Natural killer cell treated with Interleukin-12 subunit alpha and Interleukin-12 subunit beta and Interleukin-15 and Interleukin-18, amount 100 ng/mL, for 72 hours (primary cell): ENCODE measurements at regions not wholly inside any gene's neighbourhood (a gene's known extent, or its start where the extent isn't known, plus 50 kb on each side); places are given as distances from the start of the nearest gene placed in this dataset.
"Not testable (repeated sequence)": the region's sequence is repeated elsewhere in the genome, so short reads cannot be mapped to it uniquely, and the experiment has no call there.

Source experiments
- ATAC-seq, 2 donors: fragments of 150-1000 bp; cut with Tn5 transposase in 1 of 2; sonication (Bioruptor Pico), chemical (Tn5 transposase) in 1 of 2; 2 replicates each; pipeline ENCODE4 v1.10.0; 2021
- DNase-seq: peaks from one replicate; pipeline ENCODE4 v3.0.0; 2022; ENCODE audit warnings: low spot score
- H3K27ac Mint-ChIP-seq, 2 donors: 1 replicate in 1 of 2; 2 replicates in 1 of 2; pipeline ENCODE4 v1.8.0; 2022; ENCODE audit warnings: mixed read lengths in 2 of 2, mild to moderate bottlenecking in 1 of 2, moderate library complexity in 1 of 2
- H3K27me3 Mint-ChIP-seq, 2 donors: 1 replicate in 1 of 2; 2 replicates in 1 of 2; pipeline ENCODE4 v1.8.0; 2022; ENCODE audit warnings: mixed read lengths in 2 of 2
- H3K36me3 Mint-ChIP-seq: one replicate; pipeline ENCODE4 v1.8.0; 2022; ENCODE audit warnings: mixed read lengths
- H3K4me1 Mint-ChIP-seq, 2 donors: 1 replicate in 1 of 2; 2 replicates in 1 of 2; pipeline ENCODE4 v1.8.0; 2022; ENCODE audit warnings: low read depth in 2 of 2, mixed read lengths in 2 of 2, mild to moderate bottlenecking in 1 of 2
- H3K4me3 Mint-ChIP-seq: one replicate; pipeline ENCODE4 v1.8.0; 2022; ENCODE audit warnings: mixed read lengths
- H3K9me3 Mint-ChIP-seq: 2 replicates; pipeline ENCODE4 v1.8.0; 2022; ENCODE audit warnings: mixed read lengths

DNA sequence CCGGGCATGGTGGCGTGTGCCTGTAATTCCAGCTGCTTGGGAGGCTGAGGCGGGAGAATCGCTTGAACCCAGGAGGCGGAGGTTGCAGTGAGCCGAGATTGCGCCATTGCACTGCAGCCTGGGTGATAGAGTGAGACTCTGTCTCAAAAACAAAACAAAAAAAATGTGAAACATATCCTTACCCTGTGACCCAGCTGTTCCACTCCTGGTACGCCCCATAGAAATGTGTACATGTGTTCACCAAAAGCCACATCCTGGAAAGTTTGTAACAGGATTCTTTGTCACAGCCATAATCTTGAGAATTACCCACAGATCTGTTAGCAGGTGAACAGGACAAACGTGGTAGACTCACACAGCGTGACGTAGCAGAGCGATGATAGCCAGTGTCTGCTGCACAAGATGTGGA lies 71.2 kb upstream of the RFLNA start:
- not testable (repeated sequence) for H3K27ac Mint-ChIP-seq, H3K4me3 Mint-ChIP-seq, H3K9me3 Mint-ChIP-seq, H3K4me1 Mint-ChIP-seq, DNase-seq, H3K36me3 Mint-ChIP-seq
- peaks cover 6 to 30% of the 10 kb centered on the region in 2 donors for H3K27me3 Mint-ChIP-seq
- peak; percentile 50 to 74 for ATAC-seq

DNA sequence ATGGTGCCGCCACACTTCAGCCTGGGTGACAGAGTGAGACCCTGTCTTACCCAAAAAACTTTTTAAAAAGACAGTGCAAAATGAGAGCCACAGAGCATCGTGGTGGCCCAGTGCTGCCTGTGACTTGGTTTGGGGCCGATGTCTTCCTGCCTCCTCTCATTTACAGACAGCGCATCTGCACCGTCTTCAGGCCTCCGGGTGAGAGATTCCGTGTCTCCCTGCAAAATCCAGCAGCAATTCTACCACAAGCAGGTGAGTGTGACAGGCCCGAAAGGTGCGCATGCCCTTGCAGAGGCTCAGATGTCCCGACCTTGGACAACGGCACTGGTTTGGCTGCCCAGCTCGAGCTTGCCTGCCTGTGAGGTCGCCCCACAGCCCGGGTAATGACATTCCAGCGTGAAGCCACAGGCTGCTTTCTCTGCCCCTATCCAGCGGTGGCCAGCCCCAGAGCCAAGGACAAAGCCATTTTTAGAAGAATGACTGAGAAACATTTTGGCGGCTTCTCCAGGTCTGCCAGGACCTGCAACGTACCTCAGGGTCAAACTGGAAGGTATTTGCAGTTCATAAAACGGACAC lies 70.3 kb upstream of the RFLNA start:
- DNase-seq (no peak), ATAC-seq (no peak)
- H3K36me3 Mint-ChIP-seq = no peaks in the 10 kb centered on the region
- H3K27me3 Mint-ChIP-seq = peaks cover 6 to 30% of the 10 kb centered on the region in 2 donors
- no peak overlapping the region for H3K27ac Mint-ChIP-seq
- H3K4me1 Mint-ChIP-seq = peaks cover 0 to 7% of the 10 kb centered on the region in 2 donors
- H3K9me3 Mint-ChIP-seq = no peaks in the 10 kb centered on the region
- H3K4me3 Mint-ChIP-seq = no peak overlapping the region

DNA sequence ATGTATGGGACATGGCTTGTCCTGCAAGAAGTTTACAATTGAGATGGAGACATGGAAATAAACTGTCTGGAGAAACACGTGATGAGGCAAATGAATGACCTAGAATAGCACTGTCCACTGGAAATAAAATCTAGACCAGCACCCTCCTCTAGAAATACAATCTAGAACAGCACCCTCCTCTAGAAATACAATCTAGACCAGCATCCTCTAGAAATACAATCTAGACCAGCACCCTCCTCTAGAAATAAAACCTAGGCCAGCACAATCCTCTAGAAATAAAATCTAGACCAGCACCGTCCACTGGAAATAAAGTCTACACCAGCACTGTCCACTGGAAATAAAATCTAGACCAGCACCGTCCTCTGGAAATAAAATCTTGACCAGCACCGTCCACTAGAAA lies 69.2 kb upstream of the RFLNA start:
- ATAC-seq (no peak), DNase-seq (no peak)
- Mint-ChIP-seq H3K27ac (no peak overlapping the region), H3K9me3 (no peaks in the 10 kb centered on the region), H3K4me1 (peaks cover 0 to 7% of the 10 kb centered on the region in 2 donors), H3K27me3 (peaks cover 6 to 30% of the 10 kb centered on the region in 2 donors), H3K36me3 (no peaks in the 10 kb centered on the region), H3K4me3 (no peak overlapping the region)

DNA sequence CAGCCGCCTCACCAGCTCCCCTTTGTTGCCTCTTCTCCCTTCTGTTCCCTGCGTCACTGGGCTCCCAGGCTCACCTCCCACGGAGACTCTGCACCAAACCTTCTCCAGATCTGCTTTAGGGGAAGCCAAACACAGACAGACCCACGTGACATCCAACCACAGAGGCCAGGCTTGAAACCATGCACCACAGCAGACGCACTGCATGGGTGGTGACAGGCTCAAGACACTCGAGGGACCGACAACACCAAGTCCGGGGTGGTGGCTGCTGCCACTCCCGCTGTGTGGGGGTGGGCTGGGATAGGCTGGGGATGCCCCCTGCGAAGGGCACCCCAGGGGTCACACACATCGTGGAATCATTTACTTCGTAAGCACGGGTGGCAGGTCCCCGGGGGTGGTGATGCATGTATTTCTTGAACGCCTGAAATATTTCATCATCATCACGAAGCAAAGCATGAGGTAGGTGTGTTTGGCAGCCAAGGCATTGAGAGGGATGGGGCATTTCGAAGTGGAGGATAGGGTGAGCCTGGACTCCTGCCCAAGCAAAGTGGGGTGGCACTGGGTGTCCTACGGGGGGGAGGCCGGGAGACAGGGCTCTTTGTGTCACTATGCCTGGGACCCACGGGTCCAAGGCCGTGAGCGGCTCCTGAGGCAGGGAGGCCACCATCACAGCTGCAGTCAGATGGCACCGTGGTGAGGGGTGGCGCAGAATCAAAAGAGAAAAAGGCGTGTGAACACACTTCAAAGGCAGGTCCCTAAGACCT lies 66.8 kb upstream of the RFLNA start:
- ATAC-seq (no peak), DNase-seq (no peak)
- Mint-ChIP-seq H3K4me3 (no peak overlapping the region), H3K9me3 (no peaks in the 10 kb centered on the region), H3K4me1 (peaks cover 0 to 4% of the 10 kb centered on the region in 2 donors), H3K36me3 (no peaks in the 10 kb centered on the region), H3K27me3 (peaks cover 0 to 12% of the 10 kb centered on the region in 2 donors), H3K27ac (no peak overlapping the region)

DNA sequence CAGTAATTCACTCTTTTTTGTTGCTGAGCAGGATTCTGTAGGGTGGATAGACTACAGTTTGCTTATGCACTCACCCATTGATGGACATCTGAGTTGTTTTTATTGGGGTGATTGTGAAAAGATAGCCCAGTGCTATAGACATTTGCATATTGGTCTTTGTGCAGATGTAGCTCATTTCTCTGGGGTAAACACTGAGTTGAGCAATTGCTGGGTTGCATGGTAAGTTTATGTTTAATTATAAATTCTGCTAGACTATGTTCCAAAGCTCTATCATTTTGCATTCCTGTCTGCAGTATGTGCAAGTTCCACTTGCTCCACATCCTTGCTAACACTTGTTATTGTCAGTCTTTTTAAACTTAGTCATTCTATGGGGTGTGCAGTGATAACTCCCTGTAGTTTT lies 65.4 kb upstream of the RFLNA start:
- Mint-ChIP-seq H3K4me1 (no peaks in the 10 kb centered on the region), H3K9me3 (no peaks in the 10 kb centered on the region), H3K4me3 (no peak overlapping the region), H3K36me3 (no peaks in the 10 kb centered on the region), H3K27ac (no peak overlapping the region), H3K27me3 (peaks cover 6 to 12% of the 10 kb centered on the region in 2 donors)
- ATAC-seq (no peak), DNase-seq (no peak)

DNA sequence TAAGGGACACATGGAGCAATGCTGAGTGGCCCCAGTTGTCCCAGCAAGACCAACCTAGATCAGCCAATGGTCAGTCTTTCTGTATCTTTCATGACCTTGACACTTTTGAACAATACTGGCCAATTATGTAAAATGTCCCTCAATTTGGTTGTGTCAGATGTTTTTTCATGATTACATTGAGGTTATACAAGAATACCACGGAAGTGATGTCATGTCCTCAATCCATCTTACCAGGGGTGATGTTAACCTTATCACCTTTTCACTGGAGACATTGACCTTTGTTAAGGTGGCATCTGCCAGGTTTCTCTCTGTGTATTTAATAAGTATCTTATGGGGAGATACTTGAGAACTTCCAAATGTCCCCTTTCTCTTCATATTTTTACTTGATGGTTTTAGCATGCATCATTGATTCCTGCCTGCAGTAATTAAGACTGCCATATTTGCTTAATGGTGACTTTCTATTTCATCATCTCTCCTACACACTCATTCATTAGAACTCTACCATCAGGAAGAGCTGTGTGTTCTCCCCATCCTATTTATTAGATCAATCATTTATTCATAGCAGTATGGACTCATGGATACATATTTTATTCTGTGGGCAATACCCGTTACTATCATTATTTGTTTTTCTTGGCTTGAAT lies 64.7 kb upstream of the RFLNA start:
- H3K36me3 Mint-ChIP-seq = peaks cover 5% of the 10 kb centered on the region
- no peaks in the 10 kb centered on the region for H3K4me1 Mint-ChIP-seq
- no peak for ATAC-seq
- no peak overlapping the region for H3K27ac Mint-ChIP-seq
- peaks cover 6 to 12% of the 10 kb centered on the region in 2 donors for H3K27me3 Mint-ChIP-seq
- DNase-seq = no peak
- H3K4me3 Mint-ChIP-seq = no peak overlapping the region
- H3K9me3 Mint-ChIP-seq = peaks cover 5% of the 10 kb centered on the region

DNA sequence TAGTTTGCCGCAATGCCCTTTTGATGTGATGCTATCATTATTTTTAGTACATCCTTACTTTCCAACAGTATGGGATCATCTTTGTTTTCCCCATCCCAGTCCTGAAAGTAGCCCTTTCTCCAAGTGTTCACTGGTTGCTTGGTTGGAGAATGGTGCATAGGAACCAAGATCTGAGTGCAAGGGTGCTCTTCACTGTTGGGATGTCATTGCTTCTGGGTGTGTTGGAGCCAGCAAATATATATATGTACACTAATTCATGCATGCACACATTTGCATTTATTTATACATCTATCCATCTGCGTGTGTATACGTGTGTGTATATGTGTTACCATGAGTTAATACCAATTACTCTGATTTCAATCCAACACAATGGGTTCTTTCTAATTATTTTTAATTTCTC lies 64.1 kb upstream of the RFLNA start:
- Mint-ChIP-seq H3K27me3 (peaks cover 6 to 12% of the 10 kb centered on the region in 2 donors), H3K36me3 (peaks cover 5% of the 10 kb centered on the region), H3K9me3 (peaks cover 5% of the 10 kb centered on the region), H3K4me3 (no peak overlapping the region), H3K4me1 (no peaks in the 10 kb centered on the region), H3K27ac (no peak overlapping the region)
- no peak for DNase-seq
- ATAC-seq = no peak

DNA sequence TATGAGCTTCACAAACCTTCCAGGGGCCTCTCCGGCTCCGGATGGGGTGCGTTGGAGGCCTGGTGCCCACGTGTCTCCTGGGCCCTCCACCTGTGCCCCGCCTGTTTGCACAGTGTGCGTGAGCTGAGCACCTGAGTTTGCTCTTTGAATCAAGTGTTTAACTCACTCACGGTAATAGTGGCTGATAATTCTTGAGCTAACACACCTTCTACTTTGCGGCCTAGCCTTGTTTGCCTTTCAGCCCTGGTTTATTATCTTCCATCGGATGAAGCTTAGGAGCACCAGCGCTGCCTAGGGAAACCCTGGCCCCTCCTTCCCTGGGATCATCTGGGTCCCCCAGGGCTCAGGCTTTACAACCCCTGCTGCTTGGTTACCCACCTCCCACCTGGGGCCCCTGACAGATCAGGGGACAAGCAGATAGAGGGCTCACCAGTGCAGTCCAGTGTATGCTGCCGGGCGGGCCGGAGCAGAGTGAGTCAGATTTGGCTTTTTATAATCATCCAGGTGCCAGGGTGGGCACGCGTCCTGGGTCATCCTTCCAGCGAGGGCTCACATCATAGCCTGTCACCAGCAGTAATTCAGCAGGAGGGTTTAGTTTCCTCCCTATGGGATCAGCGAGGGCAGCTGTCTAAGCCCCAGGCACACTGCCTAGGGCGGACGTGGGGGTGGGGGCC lies 62.8 kb upstream of the RFLNA start:
- no peak overlapping the region for H3K4me3 Mint-ChIP-seq
- no peak overlapping the region for H3K27ac Mint-ChIP-seq
- DNase-seq = no peak
- ATAC-seq = peak in 1 of 2 donors; percentile 8
- peaks cover 5% of the 10 kb centered on the region for H3K9me3 Mint-ChIP-seq
- H3K36me3 Mint-ChIP-seq = peaks cover 5% of the 10 kb centered on the region
- H3K27me3 Mint-ChIP-seq = peaks cover 3 to 6% of the 10 kb centered on the region in 2 donors
- no peaks in the 10 kb centered on the region for H3K4me1 Mint-ChIP-seq

DNA sequence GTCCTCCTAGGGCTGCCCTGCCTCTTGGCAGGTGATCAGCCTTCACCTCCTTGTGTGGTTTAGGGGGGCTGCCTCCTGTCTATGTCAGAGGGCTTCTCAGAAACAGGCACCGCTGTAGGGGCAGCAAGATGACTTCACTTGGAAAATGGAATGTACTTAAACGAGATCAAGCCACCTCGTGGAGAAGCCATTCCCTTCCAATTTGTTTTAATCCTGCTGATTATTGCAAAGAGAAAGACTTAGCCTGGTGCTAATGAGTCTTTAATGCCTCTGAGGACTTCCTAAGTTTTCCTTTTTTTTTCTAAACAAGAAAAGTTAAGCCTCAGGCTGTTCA lies 62.3 kb upstream of the RFLNA start:
- ATAC-seq = peak in 1 of 2 donors; percentile 28
- no peak overlapping the region for H3K4me3 Mint-ChIP-seq
- no peak overlapping the region for H3K27ac Mint-ChIP-seq
- peaks cover 5% of the 10 kb centered on the region for H3K9me3 Mint-ChIP-seq
- H3K36me3 Mint-ChIP-seq = peaks cover 5% of the 10 kb centered on the region
- DNase-seq = no peak
- no peaks in the 10 kb centered on the region for H3K4me1 Mint-ChIP-seq
- peaks cover 0 to 6% of the 10 kb centered on the region in 2 donors for H3K27me3 Mint-ChIP-seq

DNA sequence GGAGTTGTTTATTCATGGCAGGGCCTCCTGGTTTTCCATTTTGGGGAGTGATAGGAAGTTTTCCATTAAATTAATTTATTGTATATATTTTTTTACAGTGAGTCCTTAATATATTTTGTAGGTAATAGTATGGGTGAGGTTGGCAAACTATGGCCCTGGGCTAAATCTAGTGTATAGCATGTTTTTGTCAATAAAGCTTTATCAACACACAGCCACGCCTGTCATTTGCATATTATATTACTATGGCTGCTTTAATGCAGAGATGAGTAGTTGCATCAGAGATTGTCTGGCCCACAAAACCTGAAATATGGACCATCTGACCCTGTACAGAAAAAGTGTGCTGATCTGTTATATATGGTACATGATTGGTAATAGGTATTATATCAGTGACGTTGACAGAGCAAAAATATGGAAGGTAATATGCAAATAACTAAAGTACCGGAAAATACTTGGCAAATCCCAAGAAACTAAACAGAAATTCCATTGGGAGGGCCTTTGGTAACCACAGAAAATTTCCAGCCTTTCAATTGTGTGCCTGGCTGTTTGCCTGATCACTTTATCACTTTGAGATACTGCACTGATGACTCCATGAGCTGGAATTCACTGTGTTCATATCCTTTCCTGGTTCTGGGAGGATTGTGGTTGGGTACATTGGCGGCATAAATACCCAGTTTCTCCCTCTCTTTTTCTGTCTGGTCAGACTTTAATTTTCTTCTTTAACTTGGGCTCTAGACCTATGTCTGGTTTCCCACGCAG lies 61.7 kb upstream of the RFLNA start:
- Mint-ChIP-seq H3K4me1 (no peaks in the 10 kb centered on the region), H3K9me3 (peaks cover 5% of the 10 kb centered on the region), H3K27ac (no peak overlapping the region), H3K27me3 (peaks cover 2 to 6% of the 10 kb centered on the region in 2 donors), H3K4me3 (no peak overlapping the region), H3K36me3 (peaks cover 5% of the 10 kb centered on the region)
- DNase-seq (no peak), ATAC-seq (no peak)

DNA sequence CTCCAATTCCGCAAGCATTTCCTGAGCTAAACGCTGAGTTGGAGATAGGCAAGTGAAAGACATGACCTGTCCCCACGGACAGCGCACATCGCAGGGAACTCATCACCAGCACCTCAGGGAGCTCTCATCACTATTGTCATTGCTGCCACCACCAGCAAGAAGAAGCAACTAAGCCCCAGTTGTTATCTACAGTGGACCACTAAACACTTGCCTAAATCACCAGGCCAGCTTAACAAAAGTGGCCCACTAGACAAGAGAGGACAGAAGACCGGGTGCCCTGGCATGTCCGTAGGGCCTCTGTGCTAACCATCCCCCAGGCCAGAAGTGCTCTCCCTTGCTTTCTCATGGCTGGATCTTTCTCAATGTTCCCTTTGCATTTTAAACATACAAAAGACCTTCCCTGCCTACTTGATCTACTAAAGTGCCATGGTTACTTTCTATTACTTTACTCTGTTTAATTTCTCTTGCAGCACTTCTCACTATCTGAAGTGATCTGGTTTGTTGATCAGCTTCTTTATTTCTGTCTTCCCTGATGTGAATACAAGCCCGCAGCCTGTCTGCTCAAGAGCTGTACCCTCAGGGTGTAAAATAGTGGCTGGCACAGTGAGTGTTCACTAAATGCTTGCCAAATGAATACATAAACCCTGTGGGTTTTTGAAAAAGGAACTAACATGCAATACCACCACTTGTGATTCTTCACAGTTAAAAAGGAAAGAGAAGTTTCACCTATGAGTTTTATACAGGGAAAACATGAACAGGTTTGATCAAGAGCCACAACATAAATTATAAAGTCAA lies 60.9 kb upstream of the RFLNA start:
- DNase-seq = no peak
- Mint-ChIP-seq H3K4me3 (no peak overlapping the region), H3K27ac (no peak overlapping the region), H3K27me3 (peaks cover 7 to 10% of the 10 kb centered on the region in 2 donors), H3K4me1 (no peaks in the 10 kb centered on the region), H3K36me3 (peaks cover 5% of the 10 kb centered on the region), H3K9me3 (peaks cover 5% of the 10 kb centered on the region)
- ATAC-seq = no peak

DNA sequence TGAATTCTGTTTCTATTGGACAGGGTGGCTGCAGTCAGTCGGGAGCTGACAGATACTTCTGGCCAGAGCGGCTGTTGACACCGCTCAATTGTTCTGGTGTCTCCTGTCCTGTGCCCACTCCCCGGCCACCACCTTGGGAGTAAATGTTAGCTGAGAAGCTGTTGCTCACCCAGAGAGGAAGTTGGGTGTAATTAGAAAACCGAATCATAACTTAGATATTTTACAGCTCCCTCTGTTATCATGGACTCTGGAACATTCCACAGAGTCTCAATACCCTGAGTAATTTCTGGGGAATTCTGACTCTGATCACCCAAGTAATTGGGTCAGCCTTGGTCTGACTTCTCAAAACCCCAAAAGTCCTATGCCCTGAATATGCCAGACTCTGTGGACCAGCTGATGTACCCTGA lies 58.3 kb upstream of the RFLNA start:
- no peak for ATAC-seq
- H3K27me3 Mint-ChIP-seq = peaks cover 7 to 20% of the 10 kb centered on the region in 2 donors
- H3K27ac Mint-ChIP-seq = no peak overlapping the region
- H3K4me3 Mint-ChIP-seq = no peak overlapping the region
- DNase-seq = no peak
- H3K36me3 Mint-ChIP-seq = peaks cover 5% of the 10 kb centered on the region
- no peaks in the 10 kb centered on the region for H3K4me1 Mint-ChIP-seq
- peaks cover 5% of the 10 kb centered on the region for H3K9me3 Mint-ChIP-seq

DNA sequence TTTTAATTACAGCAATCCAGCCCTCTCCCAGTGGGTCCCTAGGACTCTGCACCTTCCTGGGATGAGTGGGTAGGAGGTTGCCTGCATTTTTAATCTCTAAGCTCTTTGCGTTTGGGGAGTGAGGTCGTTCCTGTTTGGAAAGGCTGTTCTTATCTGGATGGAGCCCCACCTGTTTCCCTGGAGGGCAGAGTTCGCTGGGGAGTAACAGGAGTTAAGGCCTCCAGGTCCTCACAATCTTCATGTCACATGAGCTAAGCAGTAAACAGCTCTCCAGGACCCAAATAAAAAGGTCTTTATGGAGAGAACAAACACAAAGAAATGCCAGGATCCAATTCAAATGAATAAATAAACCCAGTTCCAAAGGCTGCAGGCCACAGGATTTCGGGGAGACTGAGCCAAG lies 56.0 kb upstream of the RFLNA start:
- ATAC-seq = no peak

More for the DNA sequence above, 56.0 kb upstream of the RFLNA start:
- H3K4me3 Mint-ChIP-seq = no peak overlapping the region
- H3K9me3 Mint-ChIP-seq = peaks cover 5% of the 10 kb centered on the region
- no peak overlapping the region for H3K27ac Mint-ChIP-seq
- H3K36me3 Mint-ChIP-seq = peaks cover 5% of the 10 kb centered on the region
- peaks cover 13 to 17% of the 10 kb centered on the region in 2 donors for H3K27me3 Mint-ChIP-seq
- no peaks in the 10 kb centered on the region for H3K4me1 Mint-ChIP-seq
- no peak for DNase-seq
